ENCODE measurements at regions not wholly inside any gene's neighbourhood (a gene's known extent, or its start where the extent isn't known, plus 50 kb on each side); places are given as distances from the start of the nearest gene placed in this dataset.

DNA sequence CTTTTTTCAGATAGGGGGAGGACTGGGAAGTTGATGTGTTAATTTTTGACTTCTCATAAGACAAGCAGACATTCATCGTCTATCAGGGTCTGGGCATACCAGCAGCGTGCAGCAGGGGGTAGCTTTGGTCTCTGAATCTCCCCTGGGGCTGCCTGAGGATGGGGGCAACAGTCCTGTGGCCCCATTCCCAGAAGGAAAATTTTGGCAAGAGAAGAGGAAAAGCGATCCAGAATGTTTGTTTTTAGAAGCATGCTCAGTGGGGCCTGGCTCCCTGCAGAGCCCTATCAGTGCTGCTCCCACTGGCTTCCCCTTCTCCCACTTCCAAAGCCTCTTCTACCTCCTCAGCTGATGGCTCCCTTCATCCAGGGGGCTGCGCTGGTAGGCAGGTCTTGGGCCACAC, 194.8 kb upstream of the IL12B start:
- TF ChIP-seq, protein P1, sequence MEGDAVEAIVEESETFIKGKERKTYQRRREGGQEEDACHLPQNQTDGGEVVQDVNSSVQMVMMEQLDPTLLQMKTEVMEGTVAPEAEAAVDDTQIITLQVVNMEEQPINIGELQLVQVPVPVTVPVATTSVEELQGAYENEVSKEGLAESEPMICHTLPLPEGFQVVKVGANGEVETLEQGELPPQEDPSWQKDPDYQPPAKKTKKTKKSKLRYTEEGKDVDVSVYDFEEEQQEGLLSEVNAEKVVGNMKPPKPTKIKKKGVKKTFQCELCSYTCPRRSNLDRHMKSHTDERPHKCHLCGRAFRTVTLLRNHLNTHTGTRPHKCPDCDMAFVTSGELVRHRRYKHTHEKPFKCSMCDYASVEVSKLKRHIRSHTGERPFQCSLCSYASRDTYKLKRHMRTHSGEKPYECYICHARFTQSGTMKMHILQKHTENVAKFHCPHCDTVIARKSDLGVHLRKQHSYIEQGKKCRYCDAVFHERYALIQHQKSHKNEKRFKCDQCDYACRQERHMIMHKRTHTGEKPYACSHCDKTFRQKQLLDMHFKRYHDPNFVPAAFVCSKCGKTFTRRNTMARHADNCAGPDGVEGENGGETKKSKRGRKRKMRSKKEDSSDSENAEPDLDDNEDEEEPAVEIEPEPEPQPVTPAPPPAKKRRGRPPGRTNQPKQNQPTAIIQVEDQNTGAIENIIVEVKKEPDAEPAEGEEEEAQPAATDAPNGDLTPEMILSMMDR (IDR thresholded peaks at IDR 0.05), result no peak
- Histone ChIP-seq H3K4me3 (no peak overlapping the region), H3K9me3 (no peaks in the 10 kb centered on the region), H3K36me3 (ENCODE audit: insufficient read depth in 1 of 2, low read depth in 1 of 2) (no peaks in the 10 kb centered on the region), H3K4me1 (no peaks in the 10 kb centered on the region), H3K27ac (no peak overlapping the region), H3K27me3 (ENCODE audit: insufficient read depth in 3 of 3, low read length in 2 of 3) (no peaks in the 10 kb centered on the region)
- DNase-seq (no peak), ATAC-seq (no peak)
- WGBS, 3 donors, result 32 to 36% (median 34%) methylated on average over 4 of the region's 4 CpGs
- intact Hi-C loops (cut with DNase I), result no loop called here

GRCh38 chr5:159527546-159528254, 197.4 kb upstream of the IL12B start:
- DNase-seq (no peak), ATAC-seq (no peak)
- TF ChIP-seq, protein P1 (IDR thresholded peaks at IDR 0.05), result no peak
- H3K27ac ChIP-seq, result no peak overlapping the region
- H3K4me1 ChIP-seq, result no peaks in the 10 kb centered on the region
- H3K36me3 ChIP-seq (ENCODE audit: insufficient read depth in 1 of 2, low read depth in 1 of 2), result no peaks in the 10 kb centered on the region
- intact Hi-C loops (cut with DNase I), result no loop called here
- WGBS, 3 donors, result 74 to 89% (median 79%) methylated on average over 4 of the region's 4 CpGs
- no peaks in the 10 kb centered on the region for H3K9me3 ChIP-seq
- H3K4me3 ChIP-seq, result no peak overlapping the region
- H3K27me3 ChIP-seq (ENCODE audit: insufficient read depth in 3 of 3, low read length in 2 of 3), result no peaks in the 10 kb centered on the region

DNA sequence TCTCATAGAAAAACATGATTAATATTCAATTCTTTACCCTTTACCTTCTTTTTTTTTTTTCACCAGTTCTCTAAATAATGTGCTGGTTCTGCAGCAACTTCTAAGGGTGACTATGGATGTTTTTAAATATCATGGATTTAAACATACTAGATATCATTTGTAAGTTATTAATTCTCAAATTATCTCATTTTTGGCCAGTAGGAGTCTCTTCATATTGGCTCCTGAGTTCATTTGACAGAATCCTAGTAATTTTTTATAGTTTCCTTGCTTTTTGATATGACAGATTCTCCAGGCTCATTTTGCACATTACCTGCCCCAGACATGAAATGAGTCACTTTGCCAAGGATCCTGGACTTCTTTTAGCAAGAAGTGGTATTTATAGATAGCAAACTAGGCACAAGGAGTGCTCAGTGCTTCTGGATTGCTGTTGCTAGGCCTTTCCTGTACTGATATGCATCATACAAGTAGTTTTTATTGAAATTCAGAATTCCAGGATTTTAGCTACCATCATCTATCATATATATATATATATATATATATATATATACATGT, 201.3 kb upstream of the IL12B start:
- no peaks in the 10 kb centered on the region for H3K4me1 ChIP-seq
- TF ChIP-seq, protein P1 (IDR thresholded peaks at IDR 0.05), result peak; percentile 15
- intact Hi-C loops (cut with DNase I), result no loop called here
- no peak overlapping the region for H3K27ac ChIP-seq
- H3K36me3 ChIP-seq (ENCODE audit: insufficient read depth in 1 of 2, low read depth in 1 of 2), result no peaks in the 10 kb centered on the region
- ATAC-seq (no peak), DNase-seq (no peak)
- H3K9me3 ChIP-seq, result no peaks in the 10 kb centered on the region
- H3K27me3 ChIP-seq (ENCODE audit: insufficient read depth in 3 of 3, low read length in 2 of 3), result no peaks in the 10 kb centered on the region
- no peak overlapping the region for H3K4me3 ChIP-seq

DNA sequence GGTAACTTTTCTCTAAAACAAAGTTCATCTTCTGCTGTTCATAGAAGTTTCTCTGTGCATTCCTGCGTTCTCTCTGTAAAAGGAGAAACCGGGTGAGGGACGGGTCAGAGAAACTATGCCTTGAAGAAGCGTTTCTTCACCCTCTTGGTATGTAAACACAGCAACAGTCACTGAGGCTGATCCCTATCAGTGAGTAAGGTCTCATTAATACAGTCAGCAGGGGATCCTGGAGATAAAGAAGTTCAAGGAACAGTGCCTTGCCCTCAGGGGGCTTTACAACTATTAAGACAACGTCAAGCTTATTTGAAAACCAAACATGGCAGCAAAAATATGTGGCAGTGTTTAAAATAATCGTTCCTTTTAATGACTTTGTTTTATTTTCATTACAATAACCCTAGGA, 202.9 kb upstream of the IL12B start:
- Histone ChIP-seq H3K9me3 (no peaks in the 10 kb centered on the region), H3K27ac (no peak overlapping the region), H3K27me3 (ENCODE audit: insufficient read depth in 3 of 3, low read length in 2 of 3) (no peaks in the 10 kb centered on the region), H3K4me1 (no peaks in the 10 kb centered on the region), H3K4me3 (no peak overlapping the region), H3K36me3 (ENCODE audit: insufficient read depth in 1 of 2, low read depth in 1 of 2) (no peaks in the 10 kb centered on the region)
- no peak for DNase-seq
- intact Hi-C loops (cut with DNase I), result no loop called here
- WGBS, 3 donors, result 84 to 87% (median 87%) methylated on average over 6 of the region's 6 CpGs
- TF ChIP-seq, protein P1 (IDR thresholded peaks at IDR 0.05), result no peak
- no peak for ATAC-seq

DNA sequence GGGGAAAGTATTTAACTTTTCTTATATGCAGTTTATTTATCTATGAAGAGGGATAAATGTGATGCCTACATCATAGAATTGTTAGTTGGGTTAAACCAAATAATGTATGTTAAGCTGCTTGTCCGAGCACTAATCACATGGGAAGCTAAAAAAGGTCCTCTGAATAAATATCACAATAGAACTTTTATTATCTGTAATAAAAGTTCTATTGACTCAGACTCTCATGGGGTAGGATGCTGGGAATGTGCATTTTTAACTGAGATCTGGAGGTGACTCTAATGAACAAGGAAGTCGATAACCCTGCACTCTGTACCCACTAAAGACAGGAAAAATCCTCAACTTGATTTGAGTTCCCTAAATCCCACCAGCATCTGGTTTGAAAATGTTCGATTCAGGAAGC, 205.9 kb upstream of the IL12B start:
- ATAC-seq, result no peak
- TF ChIP-seq, protein P1 (IDR thresholded peaks at IDR 0.05), result no peak
- Histone ChIP-seq H3K9me3 (no peaks in the 10 kb centered on the region), H3K27me3 (ENCODE audit: insufficient read depth in 3 of 3, low read length in 2 of 3) (no peaks in the 10 kb centered on the region), H3K4me1 (no peaks in the 10 kb centered on the region), H3K36me3 (ENCODE audit: insufficient read depth in 1 of 2, low read depth in 1 of 2) (no peaks in the 10 kb centered on the region), H3K27ac (no peak overlapping the region), H3K4me3 (no peak overlapping the region)
- intact Hi-C loops (cut with DNase I), result no loop called here
- no peak for DNase-seq
- WGBS, 3 donors, result 85 to 89% (median 86%) methylated on average over 3 of the region's 3 CpGs
